ENCODE measurements at regions not wholly inside any gene's neighbourhood (a gene's known extent, or its start where the extent isn't known, plus 50 kb on each side); places are given as distances from the start of the nearest gene placed in this dataset.

DNA sequence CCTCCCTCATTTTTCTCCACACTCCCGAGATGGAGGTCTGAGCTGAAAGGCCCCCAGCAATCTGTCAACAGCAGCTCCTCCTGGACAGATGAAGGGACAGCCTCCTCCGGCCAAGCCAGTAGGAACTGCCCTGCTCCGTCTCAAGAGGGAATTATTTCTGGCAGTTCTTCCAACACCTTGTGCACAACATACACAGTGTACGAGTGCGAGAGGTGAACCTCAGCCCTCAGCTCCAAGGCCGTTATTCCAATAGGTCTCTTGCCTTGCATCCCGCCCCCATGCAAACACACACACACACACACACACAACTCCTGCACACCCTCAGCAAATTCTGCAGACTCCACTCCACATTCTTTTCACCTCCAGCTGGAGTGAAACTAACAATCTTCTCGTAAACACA is 181.7 kb upstream of the FAR2 start:
- no peak for DNase-seq
- H3K4me3 Mint-ChIP-seq = no peak overlapping the region
- TF ChIP-seq, protein P1, sequence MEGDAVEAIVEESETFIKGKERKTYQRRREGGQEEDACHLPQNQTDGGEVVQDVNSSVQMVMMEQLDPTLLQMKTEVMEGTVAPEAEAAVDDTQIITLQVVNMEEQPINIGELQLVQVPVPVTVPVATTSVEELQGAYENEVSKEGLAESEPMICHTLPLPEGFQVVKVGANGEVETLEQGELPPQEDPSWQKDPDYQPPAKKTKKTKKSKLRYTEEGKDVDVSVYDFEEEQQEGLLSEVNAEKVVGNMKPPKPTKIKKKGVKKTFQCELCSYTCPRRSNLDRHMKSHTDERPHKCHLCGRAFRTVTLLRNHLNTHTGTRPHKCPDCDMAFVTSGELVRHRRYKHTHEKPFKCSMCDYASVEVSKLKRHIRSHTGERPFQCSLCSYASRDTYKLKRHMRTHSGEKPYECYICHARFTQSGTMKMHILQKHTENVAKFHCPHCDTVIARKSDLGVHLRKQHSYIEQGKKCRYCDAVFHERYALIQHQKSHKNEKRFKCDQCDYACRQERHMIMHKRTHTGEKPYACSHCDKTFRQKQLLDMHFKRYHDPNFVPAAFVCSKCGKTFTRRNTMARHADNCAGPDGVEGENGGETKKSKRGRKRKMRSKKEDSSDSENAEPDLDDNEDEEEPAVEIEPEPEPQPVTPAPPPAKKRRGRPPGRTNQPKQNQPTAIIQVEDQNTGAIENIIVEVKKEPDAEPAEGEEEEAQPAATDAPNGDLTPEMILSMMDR (IDR thresholded peaks at IDR 0.05) = no peak
- H3K9me3 Mint-ChIP-seq = peaks cover 6% of the 10 kb centered on the region; the same call in 1 of the 2 replicates
- H3K36me3 Mint-ChIP-seq (ENCODE audit: low read depth) = no peaks in the 10 kb centered on the region
- H3K4me1 Mint-ChIP-seq (ENCODE audit: low read depth) = no peaks in the 10 kb centered on the region
- no peaks in the 10 kb centered on the region for H3K27me3 Mint-ChIP-seq (ENCODE audit: insufficient read depth)
- no peak overlapping the region for H3K27ac Mint-ChIP-seq

DNA sequence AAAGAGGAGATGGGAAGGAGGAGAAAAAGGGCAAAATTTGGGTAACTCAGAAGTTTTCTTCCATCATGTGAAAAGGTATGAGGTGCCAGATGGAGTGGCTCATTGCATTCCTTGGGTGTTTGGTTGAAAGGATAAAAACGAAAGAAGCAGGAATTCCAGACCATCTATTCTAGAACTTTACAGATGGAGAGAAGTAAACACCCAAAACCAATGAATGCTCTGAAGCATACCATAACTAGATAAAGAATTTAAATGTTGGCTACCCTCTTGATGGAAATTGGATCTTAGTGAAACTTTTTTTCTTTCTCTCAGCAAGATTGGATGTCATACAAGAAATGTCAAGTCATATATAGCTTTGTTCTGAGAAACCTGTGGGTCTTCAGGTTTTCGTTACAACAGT is 175.6 kb upstream of the FAR2 start:
- Mint-ChIP-seq H3K4me1 (ENCODE audit: low read depth) (no peaks in the 10 kb centered on the region), H3K9me3 (peaks cover 19% of the 10 kb centered on the region; the same call in 1 of the 2 replicates), H3K36me3 (ENCODE audit: low read depth) (no peaks in the 10 kb centered on the region), H3K27ac (no peak overlapping the region), H3K4me3 (no peak overlapping the region), H3K27me3 (ENCODE audit: insufficient read depth) (no peaks in the 10 kb centered on the region; the same call in 1 of the 2 replicates)
- TF ChIP-seq, protein P1 (IDR thresholded peaks at IDR 0.05) = no peak
- DNase-seq = no peak

DNA sequence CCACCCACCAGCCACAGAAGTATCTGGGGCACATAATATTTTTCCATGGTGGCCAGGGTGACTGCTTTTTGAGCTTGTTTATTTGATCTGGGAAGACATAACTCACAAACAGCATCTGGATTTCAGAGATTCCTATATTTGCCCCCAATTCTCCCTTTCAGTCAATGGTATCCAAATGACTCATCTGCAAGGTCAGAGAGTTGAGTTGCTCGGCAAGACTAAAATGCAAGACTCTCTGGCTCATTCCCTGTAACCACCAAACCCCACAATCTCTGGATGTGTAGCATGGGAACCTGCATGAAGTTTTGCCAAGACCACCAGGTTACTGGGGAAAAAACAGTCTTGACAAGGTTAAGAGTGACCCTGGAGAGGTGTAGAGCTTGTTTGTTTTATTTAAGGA is 174.9 kb upstream of the FAR2 start:
- DNase-seq = no peak
- TF ChIP-seq, protein P1 (IDR thresholded peaks at IDR 0.05) = no peak
- no peaks in the 10 kb centered on the region for H3K4me1 Mint-ChIP-seq (ENCODE audit: low read depth)
- H3K9me3 Mint-ChIP-seq = peaks cover 19% of the 10 kb centered on the region; the same call in 1 of the 2 replicates
- no peak overlapping the region for H3K27ac Mint-ChIP-seq
- no peaks in the 10 kb centered on the region; the same call in 1 of the 2 replicates for H3K27me3 Mint-ChIP-seq (ENCODE audit: insufficient read depth)
- H3K4me3 Mint-ChIP-seq = no peak overlapping the region
- H3K36me3 Mint-ChIP-seq (ENCODE audit: low read depth) = no peaks in the 10 kb centered on the region

DNA sequence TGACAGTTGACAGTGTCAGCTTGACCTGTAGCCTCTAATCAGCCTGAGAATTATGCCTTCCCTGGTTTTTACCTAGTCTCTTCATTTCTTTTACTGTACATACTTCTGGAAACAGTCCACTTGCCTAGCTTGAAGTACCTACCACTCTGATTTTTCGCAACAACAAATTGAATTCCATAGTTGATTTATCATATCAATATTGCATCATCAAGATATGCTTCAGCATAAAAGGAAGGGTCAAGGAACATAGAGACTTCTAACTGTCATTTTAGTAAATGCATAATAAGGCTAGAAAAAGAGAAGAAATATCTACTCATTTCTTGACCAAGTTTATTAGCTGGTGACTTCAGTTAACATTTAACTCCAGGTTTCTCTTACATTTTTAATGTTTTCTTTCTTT is 174.2 kb upstream of the FAR2 start:
- H3K27ac Mint-ChIP-seq = no peak overlapping the region
- DNase-seq = no peak
- no peaks in the 10 kb centered on the region for H3K36me3 Mint-ChIP-seq (ENCODE audit: low read depth)
- H3K4me1 Mint-ChIP-seq (ENCODE audit: low read depth) = no peaks in the 10 kb centered on the region
- TF ChIP-seq, protein P1 (IDR thresholded peaks at IDR 0.05) = no peak
- peaks cover 19% of the 10 kb centered on the region; the same call in 1 of the 2 replicates for H3K9me3 Mint-ChIP-seq
- H3K27me3 Mint-ChIP-seq (ENCODE audit: insufficient read depth) = no peaks in the 10 kb centered on the region; the same call in 1 of the 2 replicates
- no peak overlapping the region for H3K4me3 Mint-ChIP-seq

DNA sequence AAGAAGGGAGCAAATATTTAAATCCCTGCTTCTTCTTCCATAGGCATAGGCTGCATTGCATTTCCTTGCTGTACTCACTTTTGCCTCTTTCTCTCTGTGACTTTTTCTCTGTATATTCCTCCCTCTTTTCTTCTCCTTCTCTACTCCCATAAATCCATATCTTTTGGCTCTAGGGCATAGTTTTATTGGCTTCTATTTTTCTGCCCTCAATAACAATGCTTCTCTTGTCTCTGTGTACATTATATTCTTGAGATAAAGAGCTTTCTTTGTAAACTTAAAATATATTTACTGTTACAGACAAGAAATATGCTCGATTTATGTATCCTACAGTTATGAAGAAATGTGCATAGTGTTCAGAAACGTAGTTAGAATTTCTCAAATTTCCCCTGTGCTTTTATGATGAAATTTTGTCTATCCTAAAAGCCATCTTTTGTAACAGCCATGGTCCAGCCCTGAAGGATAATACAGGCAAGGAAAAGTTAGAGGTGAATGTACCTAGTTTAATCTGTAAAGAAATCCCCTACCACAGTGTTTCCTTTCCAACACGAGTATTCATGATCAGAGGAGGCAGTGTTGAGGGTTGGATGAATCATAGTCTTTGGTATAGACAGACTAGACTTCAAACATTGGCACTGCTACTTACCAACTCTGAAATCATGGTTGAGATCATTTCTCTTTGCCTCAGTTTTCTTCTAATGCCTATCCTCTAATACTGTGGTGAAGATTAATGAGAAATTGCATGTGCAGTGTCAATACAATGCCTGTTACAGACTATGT is 173.3 kb upstream of the FAR2 start:
- Mint-ChIP-seq H3K4me3 (no peak overlapping the region), H3K36me3 (ENCODE audit: low read depth) (no peaks in the 10 kb centered on the region), H3K27ac (no peak overlapping the region), H3K4me1 (ENCODE audit: low read depth) (no peaks in the 10 kb centered on the region), H3K9me3 (peaks cover 19% of the 10 kb centered on the region; the same call in 1 of the 2 replicates), H3K27me3 (ENCODE audit: insufficient read depth) (no peaks in the 10 kb centered on the region; the same call in 1 of the 2 replicates)
- no peak for DNase-seq
- TF ChIP-seq, protein P1 (IDR thresholded peaks at IDR 0.05) = no peak
